ENCODE measurements at regions not wholly inside any gene's neighbourhood (a gene's known extent, or its start where the extent isn't known, plus 50 kb on each side); places are given as distances from the start of the nearest gene placed in this dataset.

DNA sequence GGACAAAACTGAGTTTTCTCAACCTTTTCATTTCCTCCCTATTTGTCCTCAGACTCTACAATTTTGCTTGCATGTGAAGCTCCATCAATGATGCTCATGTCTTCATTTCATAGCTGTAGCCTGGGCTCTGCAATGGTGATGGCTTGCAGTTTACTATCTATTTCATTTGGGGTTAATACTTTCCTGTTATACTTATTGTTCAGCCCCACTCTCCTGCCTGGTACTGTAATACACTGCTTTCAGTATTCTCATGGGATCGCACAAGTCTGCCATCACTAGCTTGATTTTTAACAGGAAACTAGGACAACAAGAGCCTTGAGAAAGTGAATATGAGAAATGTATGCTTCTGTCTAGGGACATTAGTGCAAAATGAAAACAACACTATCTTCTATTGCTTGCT, 84.2 kb upstream of the SEMA6A start:
- TF ChIP-seq BHLHE40 (IDR thresholded peaks at IDR 0.05; ENCODE audit: borderline replicate concordance): no peak
- TF ChIP-seq ARNT (IDR thresholded peaks at IDR 0.05): no peak
- TF ChIP-seq FOXK2 (IDR thresholded peaks at IDR 0.05): no peak
- TF ChIP-seq TARDBP (IDR thresholded peaks at IDR 0.05): no peak
- TF ChIP-seq ELF4 (IDR thresholded peaks at IDR 0.05): no peak
- TF ChIP-seq FOXM1 (IDR thresholded peaks at IDR 0.05; ENCODE audit: borderline replicate concordance): no peak
- TF ChIP-seq HDGF (IDR thresholded peaks at IDR 0.05; ENCODE audit: borderline replicate concordance): no peak
- TF ChIP-seq NFRKB (IDR thresholded peaks at IDR 0.05): no peak
- no peak for TF ChIP-seq SUZ12 (IDR thresholded peaks at IDR 0.05)
- TF ChIP-seq, protein P1, sequence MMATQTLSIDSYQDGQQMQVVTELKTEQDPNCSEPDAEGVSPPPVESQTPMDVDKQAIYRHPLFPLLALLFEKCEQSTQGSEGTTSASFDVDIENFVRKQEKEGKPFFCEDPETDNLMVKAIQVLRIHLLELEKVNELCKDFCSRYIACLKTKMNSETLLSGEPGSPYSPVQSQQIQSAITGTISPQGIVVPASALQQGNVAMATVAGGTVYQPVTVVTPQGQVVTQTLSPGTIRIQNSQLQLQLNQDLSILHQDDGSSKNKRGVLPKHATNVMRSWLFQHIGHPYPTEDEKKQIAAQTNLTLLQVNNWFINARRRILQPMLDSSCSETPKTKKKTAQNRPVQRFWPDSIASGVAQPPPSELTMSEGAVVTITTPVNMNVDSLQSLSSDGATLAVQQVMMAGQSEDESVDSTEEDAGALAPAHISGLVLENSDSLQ (IDR thresholded peaks at IDR 0.05): no peak
- TF ChIP-seq FOXA1 (IDR thresholded peaks at IDR 0.05): no peak
- no peak for TF ChIP-seq L3MBTL2 (conservative IDR thresholded peaks at IDR 0.05)
- TF ChIP-seq ZNF384 (IDR thresholded peaks at IDR 0.05): no peak

Measured in HEK293T (cell line).